Activated B cell treated with CpG ODN at 0.5 μM for 24 hours (primary cell): ENCODE measurements at regions not wholly inside any gene's neighbourhood (a gene's known extent, or its start where the extent isn't known, plus 50 kb on each side); places are given as distances from the start of the nearest gene placed in this dataset.

Source experiments
- ATAC-seq: fragments of 200-7000 bp; cut with Tn5 transposase; one replicate; pipeline ENCODE4 v1.10.0; 2021; ENCODE audit warnings: low read depth, mild to moderate bottlenecking, moderate library complexity
- CTCF ChIA-PET: fragments of 350-600 bp; sonication (Branson Sonifier 250); formaldehyde crosslinking; loops from one replicate; lab custom pipeline; 2021; ENCODE audit warnings: antibody characterized with exemption; lab: Charles Lee
- POLR2A ChIA-PET: fragments of 350-600 bp; sonication (Branson Sonifier 250); formaldehyde crosslinking; loops from one replicate; lab custom pipeline; 2021; ENCODE audit warnings: antibody characterized with exemption; lab: Charles Lee
- DNase-seq: peaks from one replicate; pipeline ENCODE4 v3.0.0; 2022
- H3K27ac Mint-ChIP-seq: one replicate; pipeline ENCODE4 v1.8.0; 2020; ENCODE audit warnings: mixed read lengths
- H3K27me3 Mint-ChIP-seq: one replicate; pipeline ENCODE4 v1.8.0; 2021; ENCODE audit warnings: mixed read lengths
- H3K36me3 Mint-ChIP-seq: one replicate; pipeline ENCODE4 v1.8.0; 2021; ENCODE audit warnings: low read depth, mixed read lengths
- H3K4me1 Mint-ChIP-seq: one replicate; pipeline ENCODE4 v1.8.0; 2021; ENCODE audit warnings: mixed read lengths
- H3K4me3 Mint-ChIP-seq: one replicate; pipeline ENCODE4 v1.8.0; 2020; ENCODE audit warnings: mild to moderate bottlenecking, mixed read lengths
- H3K9me3 Mint-ChIP-seq: one replicate; pipeline ENCODE4 v1.8.0; 2020; ENCODE audit warnings: mixed read lengths
- CTCF ChIP-seq: fragments of 200-600 bp; IDR thresholded peaks from one replicate; pipeline ENCODE4 v1.8.0; 2022; ENCODE audit warnings: antibody characterized with exemption, mild to moderate bottlenecking
- intact Hi-C: fragments of 100-400 bp; cut with micrococcal nuclease; formaldehyde crosslinking; loops from one replicate; pipeline ENCODE4 v1.15.1; 2024

DNA sequence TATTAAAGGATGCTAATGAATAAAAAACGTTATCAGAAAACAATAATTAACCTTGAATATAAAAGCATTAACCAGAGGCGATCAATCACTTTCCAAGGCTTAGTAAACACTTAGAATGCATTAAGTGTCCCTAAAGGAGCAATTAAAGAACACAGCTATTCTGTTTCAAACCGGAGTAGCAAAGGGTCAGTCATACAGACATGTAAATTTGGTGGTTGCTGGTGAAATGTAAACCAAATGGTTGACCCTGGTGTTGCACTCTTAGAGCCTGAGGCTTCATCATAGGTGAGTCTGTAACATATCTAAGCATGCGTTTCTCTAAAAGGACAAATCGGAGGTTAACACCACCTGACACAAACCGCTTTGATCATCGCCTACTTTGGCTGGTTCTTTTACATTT lies 1280.1 kb downstream of the TYW1 start:
- POLR2A ChIA-PET: no interaction called here
- intact Hi-C loops: no loop called here
- no peak for ATAC-seq
- Mint-ChIP-seq H3K36me3 (no peaks in the 10 kb centered on the region), H3K27me3 (no peaks in the 10 kb centered on the region), H3K27ac (no peak overlapping the region), H3K9me3 (peaks cover 2% of the 10 kb centered on the region), H3K4me1 (no peaks in the 10 kb centered on the region), H3K4me3 (no peak overlapping the region)
- DNase-seq: no peak
- CTCF ChIA-PET: no interaction called here
- TF ChIP-seq CTCF: no peak

- Mint-ChIP-seq H3K9me3 (peaks cover 14% of the 10 kb centered on the region), H3K36me3 (no peaks in the 10 kb centered on the region), H3K4me3 (no peak overlapping the region), H3K27me3 (no peaks in the 10 kb centered on the region), H3K27ac (no peak overlapping the region), H3K4me1 (no peaks in the 10 kb centered on the region)
- TF ChIP-seq CTCF: no peak
- ATAC-seq (no peak), DNase-seq (no peak)
- ChIA-PET POLR2A (no interaction called here), CTCF (no interaction called here)
- intact Hi-C loops: no loop called here
These were observed 1283.3 kb downstream of the TYW1 start for GRCh38 chr7:68279827-68280400.

DNA sequence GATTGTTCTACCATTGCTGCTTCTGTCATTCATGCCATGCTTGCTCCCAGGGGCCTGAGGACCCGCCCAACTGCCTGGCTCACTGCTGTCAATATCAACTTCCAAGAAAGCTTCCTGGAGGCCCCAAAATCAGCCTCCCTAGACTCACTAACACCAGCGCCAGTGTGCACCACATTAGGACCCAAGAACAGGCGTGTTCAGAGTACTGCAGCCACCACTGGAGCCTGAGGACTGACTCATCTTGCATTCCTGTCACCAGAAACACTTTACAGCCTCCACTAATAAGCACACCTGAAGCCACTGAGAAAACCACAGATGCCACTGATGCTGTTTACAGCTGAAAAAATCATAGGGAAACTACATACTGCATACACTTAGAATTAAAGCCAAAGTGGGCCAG lies 1284.3 kb downstream of the TYW1 start:
- Mint-ChIP-seq H3K4me3 (no peak overlapping the region), H3K36me3 (no peaks in the 10 kb centered on the region), H3K9me3 (peaks cover 18% of the 10 kb centered on the region), H3K27me3 (no peaks in the 10 kb centered on the region), H3K4me1 (no peaks in the 10 kb centered on the region), H3K27ac (no peak overlapping the region)
- TF ChIP-seq CTCF: no peak
- intact Hi-C loops: no loop called here
- ChIA-PET CTCF (no interaction called here), POLR2A (no interaction called here)
- no peak for DNase-seq
- ATAC-seq: no peak

- Mint-ChIP-seq H3K27me3 (no peaks in the 10 kb centered on the region), H3K27ac (no peak overlapping the region), H3K9me3 (peaks cover 29% of the 10 kb centered on the region), H3K36me3 (no peaks in the 10 kb centered on the region), H3K4me3 (no peak overlapping the region), H3K4me1 (no peaks in the 10 kb centered on the region)
- TF ChIP-seq CTCF: no peak
- ATAC-seq (no peak), DNase-seq (no peak)
- ChIA-PET CTCF (no interaction called here), POLR2A (no interaction called here)
- intact Hi-C loops: no loop called here
These were observed 1291.5 kb downstream of the TYW1 start for GRCh38 chr7:68288144-68288593.

DNA sequence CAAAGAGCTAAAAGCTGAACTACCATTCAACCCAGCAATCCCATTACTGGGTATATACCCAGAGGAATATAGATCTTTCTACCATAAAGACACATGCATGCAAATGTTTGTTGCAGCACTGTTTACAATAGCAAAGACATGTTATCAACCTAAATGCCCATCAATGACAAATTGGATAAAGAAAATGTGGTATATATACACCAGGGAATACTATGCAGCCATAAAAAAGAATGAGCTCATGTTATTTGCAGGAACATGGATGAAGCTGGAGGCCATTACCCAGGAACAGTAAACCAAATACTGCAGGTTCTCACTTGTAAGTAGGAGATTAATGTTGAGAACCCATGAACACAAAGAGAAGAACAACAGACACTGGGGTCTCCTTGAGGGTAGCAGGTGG lies 1295.1 kb downstream of the TYW1 start:
- no peak for ATAC-seq
- no peaks in the 10 kb centered on the region for H3K36me3 Mint-ChIP-seq

More for the DNA sequence above, 1295.1 kb downstream of the TYW1 start:
- peaks cover 13% of the 10 kb centered on the region for H3K9me3 Mint-ChIP-seq
- no peaks in the 10 kb centered on the region for H3K27me3 Mint-ChIP-seq
- no peak for TF ChIP-seq CTCF
- DNase-seq: no peak
- no peak overlapping the region for H3K27ac Mint-ChIP-seq
- ChIA-PET POLR2A (no interaction called here), CTCF (no interaction called here)
- intact Hi-C loops: no loop called here
- H3K4me1 Mint-ChIP-seq: no peaks in the 10 kb centered on the region
- H3K4me3 Mint-ChIP-seq: no peak overlapping the region
